ENCODE measurements at regions not wholly inside any gene's neighbourhood (a gene's known extent, or its start where the extent isn't known, plus 50 kb on each side); places are given as distances from the start of the nearest gene placed in this dataset.

DNA sequence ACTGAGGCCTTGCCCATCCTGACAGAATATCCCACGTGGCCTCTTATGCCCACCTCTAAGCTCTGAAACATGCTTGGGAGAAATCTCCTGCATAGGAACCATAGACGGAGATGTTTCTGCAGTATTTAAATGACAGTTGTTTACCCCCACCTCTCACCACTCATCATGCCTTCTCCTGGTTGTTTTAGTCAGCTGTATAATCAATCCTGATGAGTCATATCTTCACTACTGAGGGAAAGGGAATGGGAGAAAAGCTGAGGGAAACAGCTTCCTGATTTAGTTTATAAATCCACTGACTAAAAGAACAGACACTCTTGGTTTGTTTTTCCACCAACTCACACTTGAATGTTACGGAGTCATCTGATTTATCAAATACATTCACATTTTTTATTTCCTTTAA is 113.2 kb upstream of the TENT5A start:
- TF ChIP-seq CTCF (conservative IDR thresholded peaks at IDR 0.05; ENCODE audit: low read length) (no peak), EZH2phosphoT487 (IDR thresholded peaks at IDR 0.05; ENCODE audit: borderline replicate concordance, low read depth, low read length) (no peak)

All from OCI-LY7 (cell line).